ENCODE measurements at regions not wholly inside any gene's neighbourhood (a gene's known extent, or its start where the extent isn't known, plus 50 kb on each side); places are given as distances from the start of the nearest gene placed in this dataset.

- TF ChIP-seq EGR1 (IDR thresholded peaks at IDR 0.05; ENCODE audit: borderline replicate concordance in 1 of 2, low read depth in 2 of 2, low read length in 2 of 2) (no peak), ZNF384 (IDR thresholded peaks at IDR 0.05; ENCODE audit: borderline replicate concordance, low read depth, low read length) (no peak), SPI1 (IDR thresholded peaks at IDR 0.05; ENCODE audit: borderline replicate concordance, insufficient read depth, low read depth, low read length) (no peak), RBBP5 (conservative IDR thresholded peaks at IDR 0.05) (no peak), JUNB (IDR thresholded peaks at IDR 0.05) (no peak)
Observed at GRCh38 chr10:28781296-28781695, 104.0 kb downstream of the BAMBI start (continued).

- FAIRE-seq, result no peak
- in situ Hi-C loops (cut with MboI), result no loop called here
- Histone ChIP-seq H3K79me2 (ENCODE audit: control insufficient read depth, insufficient read depth, low read length) (no peaks in the 10 kb centered on the region), H3K4me3 (no peak overlapping the region), H3K9me3 (replicated peaks; ENCODE audit: control insufficient read depth, insufficient read depth, low read length) (no peaks in the 10 kb centered on the region), H3K4me2 (ENCODE audit: control insufficient read depth, insufficient read depth) (no peak overlapping the region), H3K36me3 (ENCODE audit: control insufficient read depth in 2 of 2, insufficient read depth in 2 of 2, low read length in 1 of 2) (no peaks in the 10 kb centered on the region), H2AFZ (ENCODE audit: control insufficient read depth, low read depth, low read length) (no peak overlapping the region), H3K27me3 (replicated peaks in 1 of 2; ENCODE audit: control insufficient read depth in 2 of 2, insufficient read depth in 2 of 2, low read length in 1 of 2) (no peaks in the 10 kb centered on the region), H4K20me1 (ENCODE audit: control insufficient read depth, insufficient read depth) (no peaks in the 10 kb centered on the region), H3K9ac (ENCODE audit: control insufficient read depth, insufficient read depth, low read length) (no peak overlapping the region), H3K4me1 (ENCODE audit: control insufficient read depth, insufficient read depth, low read length) (no peaks in the 10 kb centered on the region), H3K27ac (ENCODE audit: control insufficient read depth, insufficient read depth) (no peak overlapping the region)
- no peak for TF ChIP-seq CEBPZ (IDR thresholded peaks at IDR 0.05; ENCODE audit: low read depth, low read length)
- no peak for TF ChIP-seq MTA3 (IDR thresholded peaks at IDR 0.05; ENCODE audit: borderline replicate concordance, low read length)
- no peak for TF ChIP-seq RELB (IDR thresholded peaks at IDR 0.05; ENCODE audit: low read depth)
- TF ChIP-seq NR2C2 (IDR thresholded peaks at IDR 0.05; ENCODE audit: borderline replicate concordance, control insufficient read depth, insufficient read length, low read depth), result no peak
- no peak for TF ChIP-seq NR2F1 (conservative IDR thresholded peaks at IDR 0.05)
- no peak for TF ChIP-seq SREBF1 (IDR thresholded peaks at IDR 0.05; ENCODE audit: low read length)
- TF ChIP-seq ZNF217 (IDR thresholded peaks at IDR 0.05), result no peak
- POLR2A ChIA-PET, result no interaction called here
- no peak for ATAC-seq
- SMC1A ChIA-PET (ENCODE audit: uncharacterized antibody, unreplicated experiment), result no interaction called here
- no TSS peak for BruUV-seq (replicated peaks)
- CTCF ChIA-PET, result no interaction called here
- WGBS (ENCODE audit: insufficient coverage, insufficient replicate concordance, low lambda C conversion rate, missing lambda C conversion rate), result 0% methylated on average over 5 of the region's 5 CpGs
- RAD21 ChIA-PET (ENCODE audit: unreplicated experiment), result no interaction called here
- DNase-seq (ENCODE audit: low read depth, low spot score), result no peak
- intact Hi-C loops (cut with micrococcal nuclease; ENCODE audit: unreplicated experiment), result no loop called here
Observed at GRCh38 chr10:28783087-28783486, 105.8 kb downstream of the BAMBI start.

Data from GM12878 (cell line).